ENCODE measurements at regions not wholly inside any gene's neighbourhood (a gene's known extent, or its start where the extent isn't known, plus 50 kb on each side); places are given as distances from the start of the nearest gene placed in this dataset.

DNA sequence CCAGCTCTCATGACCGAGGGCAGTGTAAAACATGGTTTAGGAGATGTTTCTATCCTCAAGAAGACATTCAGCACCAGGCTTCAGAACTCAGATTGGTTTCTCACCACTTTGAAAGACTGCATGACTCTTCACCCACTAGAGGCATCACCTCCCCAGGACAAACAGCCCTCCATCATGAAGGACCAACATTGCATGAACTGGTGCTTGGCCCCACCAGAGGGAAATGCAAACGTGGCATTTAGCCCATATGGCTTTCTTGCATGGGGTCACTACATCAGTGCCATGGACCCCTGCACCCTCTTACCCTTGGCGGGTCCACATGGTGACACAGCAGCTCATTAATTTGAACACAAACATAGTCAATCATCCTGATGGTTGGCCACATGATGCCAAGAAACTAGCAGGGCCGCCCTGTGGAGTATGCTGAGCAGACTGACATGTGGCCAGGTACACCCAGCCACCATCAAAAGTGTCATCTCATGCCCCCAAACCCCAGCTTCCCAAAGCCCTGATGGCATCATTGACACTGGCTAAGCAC is 129.5 kb upstream of the FSTL4 start:
- TF ChIP-seq, protein P1, sequence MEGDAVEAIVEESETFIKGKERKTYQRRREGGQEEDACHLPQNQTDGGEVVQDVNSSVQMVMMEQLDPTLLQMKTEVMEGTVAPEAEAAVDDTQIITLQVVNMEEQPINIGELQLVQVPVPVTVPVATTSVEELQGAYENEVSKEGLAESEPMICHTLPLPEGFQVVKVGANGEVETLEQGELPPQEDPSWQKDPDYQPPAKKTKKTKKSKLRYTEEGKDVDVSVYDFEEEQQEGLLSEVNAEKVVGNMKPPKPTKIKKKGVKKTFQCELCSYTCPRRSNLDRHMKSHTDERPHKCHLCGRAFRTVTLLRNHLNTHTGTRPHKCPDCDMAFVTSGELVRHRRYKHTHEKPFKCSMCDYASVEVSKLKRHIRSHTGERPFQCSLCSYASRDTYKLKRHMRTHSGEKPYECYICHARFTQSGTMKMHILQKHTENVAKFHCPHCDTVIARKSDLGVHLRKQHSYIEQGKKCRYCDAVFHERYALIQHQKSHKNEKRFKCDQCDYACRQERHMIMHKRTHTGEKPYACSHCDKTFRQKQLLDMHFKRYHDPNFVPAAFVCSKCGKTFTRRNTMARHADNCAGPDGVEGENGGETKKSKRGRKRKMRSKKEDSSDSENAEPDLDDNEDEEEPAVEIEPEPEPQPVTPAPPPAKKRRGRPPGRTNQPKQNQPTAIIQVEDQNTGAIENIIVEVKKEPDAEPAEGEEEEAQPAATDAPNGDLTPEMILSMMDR (conservative IDR thresholded peaks at IDR 0.05; ENCODE audit: low read depth, low read length), result no peak
- no peak for TF ChIP-seq EZH2 (IDR thresholded peaks at IDR 0.05; ENCODE audit: borderline replicate concordance, low read depth, low read length, poor library complexity, severe bottlenecking)
